Adrenal gland (tissue), 9 donors: ENCODE measurements at regions not wholly inside any gene's neighbourhood (a gene's known extent, or its start where the extent isn't known, plus 50 kb on each side); places are given as distances from the start of the nearest gene placed in this dataset.

ENCODE experiments used
- DNase-seq, 7 donors: peaks; one replicate each; pipeline ENCODE4 v3.0.0-alpha.2; 2019 to 2020
- H3K27ac ChIP-seq, 5 donors: fragments of 200-600 bp; sonication (generic) in 4 of 5; 1 replicate in 3 of 5; 2 replicates in 2 of 5; pipeline versions ENCODE4 v1.5.1 to v1.8.0; 2016 to 2020; ENCODE audit warnings: mild to moderate bottlenecking in 1 of 5
- H3K27me3 ChIP-seq: fragments of 200-600 bp; 2 replicates; pipeline ENCODE4 v1.8.0; 2021
- H3K36me3 ChIP-seq, 2 donors: fragments of 200-600 bp; replicated peaks in 1 of 2; 1 replicate in 1 of 2; 2 replicates in 1 of 2; pipeline versions ENCODE4 v1.5.1 to v1.8.0; 2018 to 2022
- H3K4me1 ChIP-seq, 2 donors: fragments of 200-600 bp; replicated peaks in 1 of 2; 1 replicate in 1 of 2; 2 replicates in 1 of 2; pipeline versions ENCODE4 v1.5.1 to v1.8.0; 2018 to 2021
- H3K4me3 ChIP-seq, 4 donors: fragments of 200-600 bp; sonication (generic) in 3 of 4; one replicate each; pipeline ENCODE4 v1.5.1; 2016 to 2018
- H3K9me3 ChIP-seq, 3 donors: fragments of 200-600 bp; sonication (generic) in 1 of 3; replicated peaks in 1 of 3; 1 replicate in 2 of 3; 2 replicates in 1 of 3; pipeline versions ENCODE4 v1.5.1 to v1.8.0; 2016 to 2021
- CTCF ChIP-seq, 6 experiments: fragments of 450-650 bp in 4 of 6; fragments of 200-600 bp in 2 of 6; sonication (generic) in 1 of 6; IDR thresholded peaks; 1 replicate in 5 of 6; 2 replicates in 1 of 6; pipeline versions ENCODE4 v1.5.1 to v1.8.0; 2016 to 2021; ENCODE audit warnings: antibody characterized with exemption in 6 of 6, mild to moderate bottlenecking in 2 of 6, moderate library complexity in 1 of 6
- POLR2A ChIP-seq, 2 donors: fragments of 450-650 bp; IDR thresholded peaks; one replicate each; pipeline ENCODE4 v1.6.1; 2017; ENCODE audit warnings: antibody characterized with exemption in 2 of 2, mild to moderate bottlenecking in 2 of 2, moderate library complexity in 1 of 2
- WGBS, 4 donors: extraction: QIAGEN DNeasy Blood & Tissue Kit in 2 of 4; methylation state at CpG; one replicate each; pipeline versions ENCODE4 v1.1.5 to v1.1.7; 2013 to 2017; 5-methylcytosine and 5-hydroxymethylcytosine counted together
- intact Hi-C, 2 donors: fragments of 100-400 bp; cut with DNase I; formaldehyde crosslinking; loops; one replicate each; pipeline versions ENCODE4 v1.14.1 to v1.15.0; 2022 to 2023
- donor health status: healthy with polysubstance abuse.
- donor health status: Bipolar disorder and iron deficiency.
- donor health status: DM: yes; HTN: yes; CAD: no.
- donor health status: DM: no; HTN: no; CAD: no.
- donor health status: DM: no; HTN: no; CAD: no.

- Histone ChIP-seq H3K27ac (no peak overlapping the region), H3K36me3 (no peaks in the 10 kb centered on the region), H3K4me3 (no peak overlapping the region), H3K9me3 (no peaks in the 10 kb centered on the region), H3K27me3 (no peaks in the 10 kb centered on the region), H3K4me1 (no peaks in the 10 kb centered on the region)
- DNase-seq: peak in 1 of 7 donors; percentile 4
- no peak for TF ChIP-seq CTCF (IDR thresholded peaks at IDR 0.05)
- no peak for TF ChIP-seq POLR2A (IDR thresholded peaks at IDR 0.05)
- intact Hi-C loops: no loop called here
- 27 to 51% (median 38%) methylated on average over 2 of the region's 2 CpGs for WGBS, 4 donors
Measured at GRCh38 chr1:170388489-170388888, 143.5 kb upstream of the GORAB start.

- no peak for DNase-seq
- H3K9me3 ChIP-seq: peaks cover 0 to 3% (median 0%) of the 10 kb centered on the region in 3 donors
- intact Hi-C loops: no loop called here
- no peak for TF ChIP-seq POLR2A (IDR thresholded peaks at IDR 0.05)
- TF ChIP-seq CTCF (IDR thresholded peaks at IDR 0.05): no peak
- H3K4me3 ChIP-seq: no peak overlapping the region
- WGBS, 4 donors: 76 to 90% (median 84%) methylated on average over 2 of the region's 2 CpGs
- no peaks in the 10 kb centered on the region for H3K27me3 ChIP-seq
- no peaks in the 10 kb centered on the region for H3K36me3 ChIP-seq
- H3K27ac ChIP-seq: no peak overlapping the region
- no peaks in the 10 kb centered on the region for H3K4me1 ChIP-seq
Measured at GRCh38 chr1:170395149-170395548, 136.8 kb upstream of the GORAB start.

GRCh38 chr1:170397061-170397460, 134.9 kb upstream of the GORAB start:
- no peak for TF ChIP-seq POLR2A (IDR thresholded peaks at IDR 0.05)
- no peak for TF ChIP-seq CTCF (IDR thresholded peaks at IDR 0.05)
- Histone ChIP-seq H3K4me3 (no peak overlapping the region), H3K27ac (no peak overlapping the region), H3K36me3 (no peaks in the 10 kb centered on the region), H3K4me1 (no peaks in the 10 kb centered on the region), H3K27me3 (no peaks in the 10 kb centered on the region), H3K9me3 (peaks cover 0 to 5% (median 0%) of the 10 kb centered on the region in 3 donors)
- no peak for DNase-seq
- intact Hi-C loops: no loop called here

GRCh38 chr1:170402476-170403311, 129.3 kb upstream of the GORAB start:
- intact Hi-C loops: no loop called here
- DNase-seq: no peak
- no peak overlapping the region for H3K27ac ChIP-seq
- H3K27me3 ChIP-seq: no peaks in the 10 kb centered on the region
- no peaks in the 10 kb centered on the region for H3K4me1 ChIP-seq
- no peaks in the 10 kb centered on the region for H3K36me3 ChIP-seq
- H3K4me3 ChIP-seq: no peak overlapping the region
- WGBS, 4 donors: 69 to 88% (median 72%) methylated on average over 4 of the region's 4 CpGs
- peaks cover 0 to 5% (median 0%) of the 10 kb centered on the region in 3 donors for H3K9me3 ChIP-seq
- no peak for TF ChIP-seq CTCF (IDR thresholded peaks at IDR 0.05)
- no peak for TF ChIP-seq POLR2A (IDR thresholded peaks at IDR 0.05)
